Suprapubic skin (tissue), 4 donors: ENCODE measurements at regions not wholly inside any gene's neighbourhood (a gene's known extent, or its start where the extent isn't known, plus 50 kb on each side); places are given as distances from the start of the nearest gene placed in this dataset.

Source experiments
- CTCF ChIP-seq, 2 donors: fragments of 200-600 bp in 1 of 2; fragments of 450-650 bp in 1 of 2; sonication (generic) in 1 of 2; IDR thresholded peaks; one replicate each; pipeline ENCODE4 v1.5.1; 2016 to 2019; ENCODE audit warnings: antibody characterized with exemption in 2 of 2, mild to moderate bottlenecking in 1 of 2, moderate library complexity in 1 of 2
- POLR2A ChIP-seq, 2 donors: fragments of 450-650 bp; IDR thresholded peaks; one replicate each; pipeline ENCODE4 v1.6.1; 2017; ENCODE audit warnings: antibody characterized with exemption in 2 of 2, mild to moderate bottlenecking in 2 of 2, moderate library complexity in 2 of 2
- POLR2AphosphoS5 ChIP-seq, 3 donors: sonication (generic); formaldehyde crosslinking; IDR thresholded peaks; one replicate each; pipeline ENCODE4 v1.6.1; 2017; ENCODE audit warnings: antibody characterized with exemption in 3 of 3

GRCh38 chr6:27095914-27096313 lies 151.6 kb upstream of the PRSS16 start:
- no peak for TF ChIP-seq POLR2A (IDR thresholded peaks at IDR 0.05)
- TF ChIP-seq CTCF (IDR thresholded peaks at IDR 0.05) = no peak
- TF ChIP-seq POLR2AphosphoS5 (IDR thresholded peaks at IDR 0.05) = no peak
